GM19397 (cell line): ENCODE measurements at regions not wholly inside any gene's neighbourhood (a gene's known extent, or its start where the extent isn't known, plus 50 kb on each side); places are given as distances from the start of the nearest gene placed in this dataset.
"Not testable (repeated sequence)": the region's sequence is repeated elsewhere in the genome, so short reads cannot be mapped to it uniquely, and the experiment has no call there.

Experiments
- ATAC-seq: cut with Tn5 transposase; IDR thresholded peaks from one replicate; pipeline ENCODE4 v1.9.1; 2021; ENCODE audit warnings: mild to moderate bottlenecking, moderate library complexity; ENCODE audit not compliant: unreplicated experiment

- ATAC-seq = no peak
Measured at GRCh38 chr4:77220828-77221613, 64.0 kb downstream of the CCNG2 start.

GRCh38 chr4:77225022-77225421, 68.0 kb downstream of the CCNG2 start:
- no peak for ATAC-seq

GRCh38 chr4:77226939-77227705, 70.1 kb downstream of the CCNG2 start:
- no peak for ATAC-seq

- ATAC-seq = no peak
Measured at GRCh38 chr4:77229433-77229832, 72.4 kb downstream of the CCNG2 start.

- no peak for ATAC-seq
Measured at GRCh38 chr4:77232653-77233052, 75.6 kb downstream of the CCNG2 start.

GRCh38 chr4:77235289-77235854, 78.4 kb downstream of the CCNG2 start:
- no peak for ATAC-seq

GRCh38 chr4:77236806-77237205, 79.8 kb downstream of the CCNG2 start:
- no peak for ATAC-seq

- no peak for ATAC-seq
Measured at GRCh38 chr4:77240469-77241066, 83.6 kb downstream of the CCNG2 start.

- no peak for ATAC-seq
Measured at GRCh38 chr4:77248805-77249204, 91.8 kb downstream of the CCNG2 start.

GRCh38 chr4:77251751-77252150, 94.7 kb downstream of the CCNG2 start:
- ATAC-seq = no peak

- ATAC-seq = no peak
Measured at GRCh38 chr4:77263247-77263646, 106.2 kb downstream of the CCNG2 start.

- not testable (repeated sequence) for ATAC-seq
Measured at GRCh38 chr4:77263976-77264375, 107.0 kb downstream of the CCNG2 start.

GRCh38 chr4:77264826-77265225, 107.8 kb downstream of the CCNG2 start:
- ATAC-seq = no peak

- no peak for ATAC-seq
Measured at GRCh38 chr4:77268108-77268507, 111.1 kb downstream of the CCNG2 start.

GRCh38 chr4:77269505-77269904, 112.5 kb downstream of the CCNG2 start:
- ATAC-seq = no peak

GRCh38 chr4:77273412-77273811, 116.4 kb downstream of the CCNG2 start:
- no peak for ATAC-seq

- not testable (repeated sequence) for ATAC-seq
Measured at GRCh38 chr4:77279114-77279513, 122.1 kb downstream of the CCNG2 start.

GRCh38 chr4:77282305-77282704, 125.3 kb downstream of the CCNG2 start:
- no peak for ATAC-seq

GRCh38 chr4:77284036-77284435, 127.0 kb downstream of the CCNG2 start:
- no peak for ATAC-seq

GRCh38 chr4:77286906-77287305, 129.9 kb downstream of the CCNG2 start:
- no peak for ATAC-seq

GRCh38 chr4:77293426-77293825, 136.4 kb downstream of the CCNG2 start:
- no peak for ATAC-seq
